Activated CD4-positive, alpha-beta T cell treated with anti-CD3 and anti-CD28 coated beads, Interleukin-2, amount 10 ng/mL, durations not matched to agents 7 days and 5 days (primary cell): ENCODE measurements at regions not wholly inside any gene's neighbourhood (a gene's known extent, or its start where the extent isn't known, plus 50 kb on each side); places are given as distances from the start of the nearest gene placed in this dataset.
"Not testable (repeated sequence)": the region's sequence is repeated elsewhere in the genome, so short reads cannot be mapped to it uniquely, and the experiment has no call there.

ENCODE experiments used
- CTCF ChIA-PET: fragments of 350-600 bp; sonication (Branson Sonifier 250); formaldehyde crosslinking; loops from one replicate; lab custom pipeline; 2021; ENCODE audit warnings: antibody characterized with exemption; lab: Charles Lee
- POLR2A ChIA-PET: fragments of 350-600 bp; sonication (Branson Sonifier 250); formaldehyde crosslinking; loops from one replicate; lab custom pipeline; 2021; ENCODE audit warnings: antibody characterized with exemption; lab: Charles Lee
- DNase-seq: peaks from one replicate; pipeline ENCODE4 v3.0.0-alpha.2; 2020
- H3K27ac Mint-ChIP-seq: one replicate; pipeline ENCODE4 v1.8.0; 2021; ENCODE audit warnings: mild to moderate bottlenecking, moderate library complexity, mixed read lengths
- H3K27me3 Mint-ChIP-seq: one replicate; pipeline ENCODE4 v1.8.0; 2021; ENCODE audit warnings: mixed read lengths
- H3K36me3 Mint-ChIP-seq: one replicate; pipeline ENCODE4 v1.8.0; 2021; ENCODE audit warnings: low read depth, mixed read lengths
- H3K4me1 Mint-ChIP-seq: one replicate; pipeline ENCODE4 v1.8.0; 2021; ENCODE audit warnings: mixed read lengths
- H3K4me3 Mint-ChIP-seq: one replicate; pipeline ENCODE4 v1.8.0; 2021; ENCODE audit warnings: mild to moderate bottlenecking, moderate library complexity, mixed read lengths
- H3K9me3 Mint-ChIP-seq: one replicate; pipeline ENCODE4 v1.8.0; 2021; ENCODE audit warnings: mixed read lengths

DNA sequence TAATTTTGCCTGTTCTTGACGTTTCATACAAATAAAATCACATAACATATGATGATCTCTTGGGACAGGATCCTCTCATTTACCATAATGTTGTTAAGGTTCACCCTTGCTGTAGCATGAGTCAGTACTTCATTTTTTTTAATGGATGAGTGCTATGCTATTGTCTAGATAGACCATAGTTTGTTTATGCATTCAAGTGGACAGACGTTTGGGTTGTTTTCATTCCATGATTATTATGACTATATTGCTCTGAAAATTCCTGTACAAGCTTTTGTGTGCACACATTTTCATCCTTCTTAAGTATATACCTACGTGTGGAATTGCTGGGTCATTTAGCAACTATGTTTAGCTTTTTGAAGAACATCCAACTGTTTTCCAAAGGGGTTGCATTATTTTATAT lies 325.6 kb upstream of the TMEM132C start:
- no peaks in the 10 kb centered on the region for H3K36me3 Mint-ChIP-seq
- H3K9me3 Mint-ChIP-seq = peaks cover 12% of the 10 kb centered on the region
- no peak overlapping the region for H3K27ac Mint-ChIP-seq
- no peaks in the 10 kb centered on the region for H3K4me1 Mint-ChIP-seq
- no peaks in the 10 kb centered on the region for H3K27me3 Mint-ChIP-seq
- ChIA-PET CTCF (no interaction called here), POLR2A (no interaction called here)
- H3K4me3 Mint-ChIP-seq = no peak overlapping the region
- DNase-seq = no peak

DNA sequence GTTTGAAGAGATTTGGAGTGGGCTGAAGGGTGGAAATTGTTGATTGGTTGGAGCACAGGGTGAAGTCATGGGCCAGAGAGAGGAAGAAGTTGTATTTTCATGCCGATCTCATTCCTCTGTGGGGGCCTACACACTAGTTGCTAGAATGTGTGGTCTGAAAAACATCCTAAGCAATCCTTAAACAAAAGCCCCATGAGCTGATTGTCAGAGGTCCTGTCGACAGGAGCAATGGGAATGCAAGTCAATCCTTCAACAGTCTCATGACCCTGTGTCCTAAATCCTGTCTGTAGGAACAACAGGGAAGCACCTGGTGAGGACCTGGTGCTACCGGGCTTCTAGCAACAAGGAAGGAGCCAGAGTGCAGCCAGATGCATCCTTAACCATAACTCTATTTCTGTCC lies 324.0 kb upstream of the TMEM132C start:
- no peaks in the 10 kb centered on the region for H3K4me1 Mint-ChIP-seq
- POLR2A ChIA-PET = no interaction called here
- CTCF ChIA-PET = no interaction called here
- peaks cover 20% of the 10 kb centered on the region for H3K9me3 Mint-ChIP-seq
- H3K4me3 Mint-ChIP-seq = no peak overlapping the region
- DNase-seq = no peak
- H3K27me3 Mint-ChIP-seq = no peaks in the 10 kb centered on the region
- H3K27ac Mint-ChIP-seq = no peak overlapping the region
- H3K36me3 Mint-ChIP-seq = no peaks in the 10 kb centered on the region

DNA sequence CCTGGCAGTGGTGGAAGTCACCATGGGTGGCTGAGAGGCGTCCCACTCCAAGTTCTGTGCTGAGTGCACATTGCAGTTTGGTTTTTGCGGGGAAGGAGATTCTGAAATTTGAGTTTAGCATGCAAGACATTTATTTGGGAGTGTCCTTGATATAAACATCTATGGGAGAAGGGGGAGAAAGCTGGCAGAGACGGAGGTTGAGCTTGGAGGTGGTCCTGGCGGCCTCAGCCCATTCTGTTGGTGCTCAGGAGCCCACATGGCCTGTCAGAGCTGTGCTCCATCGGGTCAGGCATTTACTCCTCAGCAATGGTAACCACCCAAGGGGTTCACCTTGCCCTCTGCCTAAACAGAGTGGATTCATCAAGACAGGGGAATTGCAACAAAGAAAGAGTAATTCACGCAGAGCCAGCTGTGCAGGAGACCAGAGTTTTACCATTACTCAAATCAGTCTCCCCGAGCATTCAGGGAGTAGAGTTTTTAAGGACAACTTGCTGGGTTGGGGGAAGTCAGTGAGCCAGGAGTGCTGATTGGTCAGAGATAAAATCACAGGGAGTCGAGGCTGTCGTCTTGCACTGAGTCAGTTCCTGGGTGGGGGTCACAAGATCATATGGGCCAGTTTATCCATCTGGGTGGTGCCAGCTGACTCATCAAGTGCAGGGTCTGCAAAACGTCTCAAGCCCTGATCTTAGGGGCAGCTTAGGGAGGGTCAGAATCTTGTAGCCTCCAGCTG lies 323.3 kb upstream of the TMEM132C start:
- POLR2A ChIA-PET = no interaction called here
- CTCF ChIA-PET = no interaction called here
- DNase-seq = no peak

DNA sequence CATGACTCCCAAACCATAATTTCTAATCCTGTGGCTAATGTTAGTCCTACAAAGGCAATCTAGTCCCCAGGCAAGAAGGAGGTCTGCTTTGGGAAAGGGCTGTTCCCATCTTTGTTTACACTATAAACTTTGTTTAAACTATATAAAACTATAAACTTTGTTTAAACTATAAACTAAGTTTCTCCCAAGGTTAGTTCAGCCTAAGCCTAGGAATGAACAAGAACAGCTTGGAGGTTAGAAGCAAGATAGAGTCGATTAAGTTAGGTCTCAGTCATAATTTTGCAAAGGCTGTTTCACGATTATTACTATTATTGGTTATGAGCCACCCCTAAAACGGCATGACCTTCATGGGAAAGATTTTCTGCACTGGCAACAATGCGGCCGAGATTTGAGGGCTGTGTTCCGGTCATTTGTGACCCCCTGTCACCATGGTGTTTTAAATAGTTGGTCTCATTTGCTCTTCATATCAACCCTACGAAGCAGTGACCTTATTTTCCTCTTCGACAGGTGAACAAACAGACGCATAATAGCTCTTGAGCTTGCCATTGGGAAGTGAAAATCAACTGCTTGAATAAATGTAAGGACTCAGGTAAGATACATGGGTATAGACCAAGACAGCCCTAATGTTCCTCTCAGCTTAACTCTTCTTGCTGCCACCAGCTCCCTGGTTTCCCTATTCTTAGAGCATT lies 322.6 kb upstream of the TMEM132C start:
- ChIA-PET POLR2A (no interaction called here), CTCF (no interaction called here)

More for the DNA sequence above, 323.3 kb upstream of the TMEM132C start:
- no peaks in the 10 kb centered on the region for H3K36me3 Mint-ChIP-seq
- H3K27me3 Mint-ChIP-seq = no peaks in the 10 kb centered on the region
- peaks cover 21% of the 10 kb centered on the region for H3K9me3 Mint-ChIP-seq
- H3K4me3 Mint-ChIP-seq = no peak overlapping the region
- H3K4me1 Mint-ChIP-seq = no peaks in the 10 kb centered on the region
- H3K27ac Mint-ChIP-seq = no peak overlapping the region

DNA sequence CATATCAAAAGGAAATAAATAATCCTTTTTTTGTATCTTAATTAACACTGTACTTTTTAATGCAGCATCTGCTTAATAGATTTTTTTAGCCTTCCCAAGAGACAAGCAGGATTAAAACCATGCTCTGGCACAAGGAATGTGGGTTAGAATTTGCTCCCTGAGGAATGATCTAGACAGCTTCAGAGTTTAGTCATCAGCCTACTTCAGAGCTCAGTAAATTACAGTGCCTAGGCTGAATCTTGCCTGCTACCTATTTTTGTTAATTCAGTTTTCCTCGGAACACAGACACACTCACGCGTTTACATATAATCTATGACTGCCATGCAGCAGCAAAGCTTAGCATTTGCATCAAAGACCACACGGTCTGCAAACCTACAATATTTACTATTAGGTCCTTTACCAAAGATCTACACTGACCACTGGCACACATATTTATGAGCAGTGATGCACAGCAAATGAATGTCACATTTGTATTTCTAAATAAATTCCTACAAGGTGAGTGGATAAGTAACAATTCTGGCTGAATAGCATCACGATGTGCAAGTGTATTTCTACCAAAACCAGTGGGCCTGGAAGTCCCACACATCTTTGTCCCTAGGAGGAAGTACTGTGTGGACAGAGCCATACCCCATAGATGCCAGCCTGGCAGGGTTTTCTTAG lies 309.8 kb upstream of the TMEM132C start:
- Mint-ChIP-seq H3K36me3 (no peaks in the 10 kb centered on the region), H3K4me3 (no peak overlapping the region), H3K9me3 (peaks cover 10% of the 10 kb centered on the region), H3K27me3 (no peaks in the 10 kb centered on the region), H3K4me1 (no peaks in the 10 kb centered on the region), H3K27ac (no peak overlapping the region)
- CTCF ChIA-PET = no interaction called here
- DNase-seq = no peak
- POLR2A ChIA-PET = no interaction called here

More for the DNA sequence above, 322.6 kb upstream of the TMEM132C start:
- H3K4me3 Mint-ChIP-seq = no peak overlapping the region
- H3K9me3 Mint-ChIP-seq = peaks cover 21% of the 10 kb centered on the region
- H3K36me3 Mint-ChIP-seq = no peaks in the 10 kb centered on the region
- H3K27me3 Mint-ChIP-seq = no peaks in the 10 kb centered on the region
- H3K4me1 Mint-ChIP-seq = no peaks in the 10 kb centered on the region
- DNase-seq = no peak
- no peak overlapping the region for H3K27ac Mint-ChIP-seq

DNA sequence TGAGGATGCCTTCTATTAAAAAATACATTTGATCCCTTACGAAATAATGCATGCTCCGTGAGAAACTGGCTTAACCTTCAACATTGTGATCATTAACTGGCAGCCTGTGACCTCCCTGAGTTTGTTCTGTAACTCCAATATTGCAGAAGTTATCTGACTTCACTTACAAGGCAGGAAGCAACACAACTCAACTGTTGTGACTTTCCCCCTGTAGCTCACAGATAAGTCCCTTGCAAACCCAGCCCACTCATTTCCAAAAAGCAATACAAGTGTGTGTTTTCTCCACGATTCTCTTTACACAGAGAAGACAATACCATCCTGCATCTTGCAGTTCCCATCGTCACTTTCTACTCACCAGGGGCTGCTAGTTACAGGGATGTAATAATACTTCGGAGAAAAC lies 304.7 kb upstream of the TMEM132C start:
- ChIA-PET POLR2A (no interaction called here), CTCF (no interaction called here)
- Mint-ChIP-seq H3K9me3 (peaks cover 10% of the 10 kb centered on the region), H3K27ac (no peak overlapping the region), H3K27me3 (no peaks in the 10 kb centered on the region), H3K4me1 (no peaks in the 10 kb centered on the region), H3K4me3 (no peak overlapping the region), H3K36me3 (no peaks in the 10 kb centered on the region)
- no peak for DNase-seq

DNA sequence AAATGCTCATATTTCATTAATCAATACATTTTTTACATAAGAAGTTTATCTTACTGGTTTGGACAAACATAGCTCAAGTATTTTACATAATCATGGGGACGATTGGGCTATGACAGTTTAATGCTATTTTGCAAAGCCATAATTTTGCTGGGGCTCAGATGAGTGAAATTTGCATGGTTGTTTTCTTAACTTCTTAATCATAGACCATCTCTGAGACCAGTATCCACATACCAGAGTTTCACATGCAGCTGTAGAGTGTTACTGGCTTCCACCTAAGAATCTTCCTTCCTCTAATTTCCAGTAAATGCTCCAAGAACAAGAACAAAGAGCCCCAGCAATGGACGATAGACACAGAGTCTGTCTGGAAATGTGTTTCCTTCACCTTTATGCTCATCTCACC lies 303.0 kb upstream of the TMEM132C start:
- Mint-ChIP-seq H3K27ac (no peak overlapping the region), H3K36me3 (no peaks in the 10 kb centered on the region), H3K4me1 (no peaks in the 10 kb centered on the region), H3K9me3 (peaks cover 10% of the 10 kb centered on the region), H3K4me3 (no peak overlapping the region), H3K27me3 (no peaks in the 10 kb centered on the region)
- POLR2A ChIA-PET = no interaction called here
- no peak for DNase-seq
- CTCF ChIA-PET = no interaction called here

DNA sequence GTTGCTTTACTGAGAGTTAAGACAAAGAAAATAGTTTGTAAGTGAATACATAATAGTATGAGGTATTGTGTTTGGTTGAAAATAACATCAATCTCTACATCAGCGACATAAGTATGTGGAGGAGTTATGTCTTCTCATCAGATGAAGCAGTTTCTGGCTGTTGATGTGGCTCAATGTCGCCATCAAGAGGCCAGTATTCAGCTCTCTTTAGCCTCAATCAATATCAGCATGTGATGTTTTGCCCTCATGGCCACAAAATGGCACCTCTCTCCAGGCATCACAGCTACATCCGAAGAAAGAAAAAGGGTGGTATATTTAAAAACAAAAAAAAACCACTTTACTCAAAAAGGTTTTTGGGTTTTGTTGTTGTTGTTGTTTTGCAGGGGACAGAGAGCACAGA lies 302.3 kb upstream of the TMEM132C start:
- POLR2A ChIA-PET = no interaction called here
- Mint-ChIP-seq H3K36me3 (no peaks in the 10 kb centered on the region), H3K4me1 (no peaks in the 10 kb centered on the region), H3K27me3 (no peaks in the 10 kb centered on the region), H3K4me3 (no peak overlapping the region), H3K27ac (no peak overlapping the region), H3K9me3 (peaks cover 12% of the 10 kb centered on the region)
- CTCF ChIA-PET = interaction anchor here (0.6 kb wide), 1 partner anchor 153 kb away, joined by 3 read pairs; no protein-coding TSS in a partner anchor
- DNase-seq = no peak

DNA sequence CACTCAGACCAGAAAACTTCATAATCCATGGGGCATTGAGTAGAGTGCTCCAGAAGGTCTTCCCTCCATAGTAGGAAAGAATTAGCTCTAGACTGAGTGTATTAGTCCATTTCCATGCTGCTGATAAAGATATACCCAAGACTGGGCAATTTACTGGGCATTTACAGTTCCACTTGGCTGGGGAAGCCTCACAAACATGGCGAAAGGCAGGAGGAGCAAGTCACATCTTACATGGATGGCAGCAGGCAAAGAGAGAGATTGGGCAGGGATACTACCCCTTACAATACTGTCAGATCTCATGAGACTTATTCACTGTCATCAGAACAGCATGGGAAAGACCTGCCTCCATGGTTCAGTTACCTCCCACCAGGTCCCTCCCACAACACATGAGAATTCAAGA lies 300.6 kb upstream of the TMEM132C start:
- no peak overlapping the region for H3K4me3 Mint-ChIP-seq
- no peaks in the 10 kb centered on the region for H3K4me1 Mint-ChIP-seq
- no peaks in the 10 kb centered on the region for H3K36me3 Mint-ChIP-seq
- no peak for DNase-seq
- CTCF ChIA-PET = no interaction called here
- H3K9me3 Mint-ChIP-seq = peaks cover 10% of the 10 kb centered on the region
- no peak overlapping the region for H3K27ac Mint-ChIP-seq
- POLR2A ChIA-PET = no interaction called here
- no peaks in the 10 kb centered on the region for H3K27me3 Mint-ChIP-seq

DNA sequence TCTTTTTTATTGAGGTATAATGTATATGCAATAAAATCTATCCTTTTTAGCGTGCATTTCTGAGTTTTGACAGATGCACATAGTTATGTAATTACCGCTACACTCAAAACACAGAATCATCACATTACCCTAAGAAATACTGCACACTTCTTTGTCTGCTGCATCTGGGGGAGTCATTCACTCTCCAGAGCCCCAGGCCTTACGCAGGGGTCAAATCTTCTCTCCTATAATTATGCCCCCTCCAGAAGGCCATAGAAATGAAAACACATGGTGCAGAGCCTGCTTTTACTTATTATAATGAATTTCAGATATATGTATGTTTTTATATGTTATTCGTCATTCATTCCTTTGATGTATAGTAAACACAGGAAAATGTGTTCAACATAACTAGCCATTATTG lies 296.5 kb upstream of the TMEM132C start:
- Mint-ChIP-seq H3K27ac (no peak overlapping the region), H3K9me3 (peaks cover 12% of the 10 kb centered on the region), H3K4me3 (no peak overlapping the region), H3K36me3 (no peaks in the 10 kb centered on the region), H3K4me1 (no peaks in the 10 kb centered on the region), H3K27me3 (no peaks in the 10 kb centered on the region)
- ChIA-PET CTCF (no interaction called here), POLR2A (no interaction called here)
- no peak for DNase-seq

DNA sequence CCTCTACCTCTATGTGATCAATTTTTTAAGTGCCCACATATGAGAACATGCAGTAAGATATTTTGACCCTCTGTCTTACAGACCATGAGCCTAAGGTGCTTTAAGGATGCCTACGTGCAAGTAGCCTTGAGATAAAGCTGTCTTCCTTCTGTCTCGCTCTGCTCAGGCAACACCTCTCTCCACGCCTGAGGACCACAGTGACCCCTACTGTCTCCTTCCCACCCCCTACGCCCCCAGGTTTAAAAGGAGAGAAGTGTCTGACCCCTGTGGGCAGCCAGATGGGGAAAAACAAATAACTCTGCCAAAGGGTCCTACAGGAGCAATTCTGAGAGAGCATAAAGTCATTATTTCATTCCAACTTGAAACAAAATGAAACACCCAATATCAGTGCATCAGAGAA lies 286.4 kb upstream of the TMEM132C start:
- H3K36me3 Mint-ChIP-seq = no peaks in the 10 kb centered on the region
- ChIA-PET POLR2A (no interaction called here), CTCF (no interaction called here)
- DNase-seq = no peak
- H3K27me3 Mint-ChIP-seq = no peaks in the 10 kb centered on the region
- peaks cover 21% of the 10 kb centered on the region for H3K9me3 Mint-ChIP-seq
- H3K4me1 Mint-ChIP-seq = no peaks in the 10 kb centered on the region
- H3K27ac Mint-ChIP-seq = no peak overlapping the region
- no peak overlapping the region for H3K4me3 Mint-ChIP-seq

DNA sequence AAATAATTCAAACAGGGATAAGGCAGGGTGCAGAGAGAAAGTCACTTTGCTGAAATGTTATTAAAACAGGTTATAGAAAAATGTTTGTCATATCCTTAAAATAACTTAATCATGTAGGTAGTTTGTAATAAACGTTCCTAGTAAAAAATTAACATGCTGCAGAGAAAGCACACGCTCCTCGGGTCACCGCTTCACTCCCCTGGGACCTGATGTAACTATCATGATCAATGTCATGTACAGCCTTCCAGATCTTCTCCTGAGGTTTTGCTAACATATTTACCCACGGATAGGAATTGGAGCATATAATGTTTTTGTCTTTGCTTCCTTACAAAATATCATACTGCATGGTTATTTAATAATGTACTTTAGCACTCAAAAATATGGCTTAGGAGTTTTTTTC lies 285.1 kb upstream of the TMEM132C start:
- DNase-seq = no peak
- H3K4me3 Mint-ChIP-seq = no peak overlapping the region
- ChIA-PET CTCF (no interaction called here), POLR2A (no interaction called here)
- H3K27ac Mint-ChIP-seq = no peak overlapping the region
- H3K4me1 Mint-ChIP-seq = no peaks in the 10 kb centered on the region
- no peaks in the 10 kb centered on the region for H3K27me3 Mint-ChIP-seq
- H3K36me3 Mint-ChIP-seq = no peaks in the 10 kb centered on the region
- H3K9me3 Mint-ChIP-seq = peaks cover 27% of the 10 kb centered on the region

DNA sequence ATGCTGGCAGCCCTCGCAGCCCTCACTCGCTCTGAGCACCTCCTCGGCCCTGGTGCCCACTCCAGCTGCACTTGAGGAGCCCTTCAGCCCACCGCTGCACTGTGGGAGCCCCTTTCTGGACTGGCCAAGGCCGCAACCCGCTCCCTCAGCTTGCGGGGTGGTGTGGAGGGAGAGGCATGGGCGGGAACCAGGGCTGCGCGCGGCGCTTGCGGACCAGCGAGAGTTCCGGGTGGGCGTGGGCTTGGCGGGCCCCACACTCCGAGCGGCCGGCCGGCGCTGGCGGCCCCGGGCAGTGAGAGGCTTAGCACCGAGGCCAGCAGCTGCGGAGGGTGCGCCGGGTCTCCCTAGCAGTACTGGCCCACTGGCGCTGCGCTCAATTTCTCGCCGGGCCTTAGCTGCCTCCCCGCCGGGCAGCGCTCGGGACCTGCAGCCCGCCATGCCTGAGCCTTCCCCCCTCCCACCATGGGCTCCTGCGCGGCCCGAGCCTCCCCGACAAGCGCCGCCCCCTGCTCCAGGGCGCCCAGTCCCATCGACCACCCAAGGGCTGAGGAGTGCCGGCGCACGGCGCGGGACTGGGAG lies 283.7 kb upstream of the TMEM132C start:
- H3K27me3 Mint-ChIP-seq, CTCF ChIA-PET, H3K4me3 Mint-ChIP-seq, POLR2A ChIA-PET, H3K36me3 Mint-ChIP-seq, H3K4me1 Mint-ChIP-seq, H3K27ac Mint-ChIP-seq, DNase-seq: not testable (repeated sequence)
- H3K9me3 Mint-ChIP-seq = peaks cover 27% of the 10 kb centered on the region
